ENCODE measurements at regions not wholly inside any gene's neighbourhood (a gene's known extent, or its start where the extent isn't known, plus 50 kb on each side); places are given as distances from the start of the nearest gene placed in this dataset.

DNA sequence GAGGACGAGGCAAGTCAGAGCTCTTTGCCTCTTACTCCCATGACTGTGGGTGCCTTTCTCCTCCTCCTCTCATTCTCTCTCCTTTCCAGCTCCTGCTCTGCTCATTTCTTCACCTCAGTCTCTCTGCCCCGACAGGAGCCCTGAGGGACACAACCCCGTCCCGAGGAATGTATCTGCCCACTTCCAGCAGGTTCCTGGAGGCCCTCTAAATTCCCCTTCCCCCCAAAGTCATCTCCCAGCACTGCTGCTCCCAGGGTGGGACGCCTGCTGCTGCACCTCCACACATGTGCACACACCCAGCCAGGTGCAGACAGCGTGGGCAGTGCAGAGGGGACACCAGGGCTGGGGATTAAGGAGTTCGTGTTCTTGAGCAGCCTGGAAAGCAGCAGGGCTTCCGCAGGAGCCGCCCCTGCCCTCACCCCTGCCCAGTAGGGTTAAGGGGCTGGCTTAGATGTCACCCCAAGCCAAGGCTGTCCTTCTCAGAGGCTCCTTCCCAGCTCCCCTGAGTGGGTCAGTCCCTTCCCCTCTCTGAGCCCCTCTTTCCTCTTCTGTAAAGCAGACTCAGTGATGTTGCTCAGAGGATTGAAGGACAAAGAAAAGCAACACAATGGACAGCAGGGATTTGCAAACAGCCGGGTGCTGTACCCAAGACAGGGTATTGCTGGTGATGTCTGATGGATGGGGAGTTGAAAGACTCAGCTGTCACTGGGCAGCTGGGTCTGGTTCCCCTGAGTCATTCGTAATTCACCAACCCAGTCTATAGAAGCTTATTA is 346.0 kb downstream of the MATN1 start:
- H3K79me2 ChIP-seq (ENCODE audit: control insufficient read depth, insufficient read depth, low read length), result no peaks in the 10 kb centered on the region
- no peak overlapping the region for H3K9ac ChIP-seq (ENCODE audit: control insufficient read depth, extremely low read depth, insufficient read depth, low read length)
- no peaks in the 10 kb centered on the region for H4K20me1 ChIP-seq (ENCODE audit: control insufficient read depth, extremely low read depth, insufficient read depth, low read length)
- peaks cover 9% of the 10 kb centered on the region for H3K27me3 ChIP-seq (ENCODE audit: control insufficient read depth, extremely low read depth, insufficient read depth, low read length)
- no peaks in the 10 kb centered on the region for H3K9me1 ChIP-seq (ENCODE audit: control insufficient read depth, extremely low read depth, insufficient read depth, low read length)
- H3K9me3 ChIP-seq (ENCODE audit: control insufficient read depth, low read depth, low read length), result no peaks in the 10 kb centered on the region
- peaks cover 29% of the 10 kb centered on the region for H3K4me1 ChIP-seq (ENCODE audit: control insufficient read depth, extremely low read depth, insufficient read depth, low read length)
- no peak overlapping the region for H3K4me3 ChIP-seq (ENCODE audit: control insufficient read depth in 2 of 3, extremely low read depth in 1 of 3, insufficient read depth in 2 of 3, low read depth in 1 of 3, low read length in 3 of 3)
- FAIRE-seq, result no peak
- TF ChIP-seq, protein P1, sequence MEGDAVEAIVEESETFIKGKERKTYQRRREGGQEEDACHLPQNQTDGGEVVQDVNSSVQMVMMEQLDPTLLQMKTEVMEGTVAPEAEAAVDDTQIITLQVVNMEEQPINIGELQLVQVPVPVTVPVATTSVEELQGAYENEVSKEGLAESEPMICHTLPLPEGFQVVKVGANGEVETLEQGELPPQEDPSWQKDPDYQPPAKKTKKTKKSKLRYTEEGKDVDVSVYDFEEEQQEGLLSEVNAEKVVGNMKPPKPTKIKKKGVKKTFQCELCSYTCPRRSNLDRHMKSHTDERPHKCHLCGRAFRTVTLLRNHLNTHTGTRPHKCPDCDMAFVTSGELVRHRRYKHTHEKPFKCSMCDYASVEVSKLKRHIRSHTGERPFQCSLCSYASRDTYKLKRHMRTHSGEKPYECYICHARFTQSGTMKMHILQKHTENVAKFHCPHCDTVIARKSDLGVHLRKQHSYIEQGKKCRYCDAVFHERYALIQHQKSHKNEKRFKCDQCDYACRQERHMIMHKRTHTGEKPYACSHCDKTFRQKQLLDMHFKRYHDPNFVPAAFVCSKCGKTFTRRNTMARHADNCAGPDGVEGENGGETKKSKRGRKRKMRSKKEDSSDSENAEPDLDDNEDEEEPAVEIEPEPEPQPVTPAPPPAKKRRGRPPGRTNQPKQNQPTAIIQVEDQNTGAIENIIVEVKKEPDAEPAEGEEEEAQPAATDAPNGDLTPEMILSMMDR (optimal IDR thresholded peaks at IDR 0.05 in 1 of 3, IDR thresholded peaks at IDR 0.05 in 1 of 3, conservative IDR thresholded peaks at IDR 0.05 in 1 of 3; ENCODE audit: extremely low read depth in 1 of 3, insufficient read depth in 2 of 3, low read length in 3 of 3), result no peak
- no peak for TF ChIP-seq EZH2 (IDR thresholded peaks at IDR 0.05; ENCODE audit: low read length)
- H2AFZ ChIP-seq (ENCODE audit: control insufficient read depth, low read length), result no peak overlapping the region
- dilution Hi-C loops (cut with MboI; ENCODE audit: extremely low pct_ligation_motif_present, low sequenced_read_pairs), result no loop called here
- DNase-seq (ENCODE audit: low read depth, low spot score), result no peak
- no peak overlapping the region for H3K4me2 ChIP-seq (ENCODE audit: control insufficient read depth, extremely low read depth, insufficient read depth, low read depth, low read length)
- H3K27ac ChIP-seq (ENCODE audit: control insufficient read depth, insufficient read depth, low read length), result no peak overlapping the region
- H3K36me3 ChIP-seq (ENCODE audit: control insufficient read depth in 2 of 2, extremely low read depth in 1 of 2, insufficient read depth in 2 of 2, low read length in 2 of 2), result no peaks in the 10 kb centered on the region

DNA sequence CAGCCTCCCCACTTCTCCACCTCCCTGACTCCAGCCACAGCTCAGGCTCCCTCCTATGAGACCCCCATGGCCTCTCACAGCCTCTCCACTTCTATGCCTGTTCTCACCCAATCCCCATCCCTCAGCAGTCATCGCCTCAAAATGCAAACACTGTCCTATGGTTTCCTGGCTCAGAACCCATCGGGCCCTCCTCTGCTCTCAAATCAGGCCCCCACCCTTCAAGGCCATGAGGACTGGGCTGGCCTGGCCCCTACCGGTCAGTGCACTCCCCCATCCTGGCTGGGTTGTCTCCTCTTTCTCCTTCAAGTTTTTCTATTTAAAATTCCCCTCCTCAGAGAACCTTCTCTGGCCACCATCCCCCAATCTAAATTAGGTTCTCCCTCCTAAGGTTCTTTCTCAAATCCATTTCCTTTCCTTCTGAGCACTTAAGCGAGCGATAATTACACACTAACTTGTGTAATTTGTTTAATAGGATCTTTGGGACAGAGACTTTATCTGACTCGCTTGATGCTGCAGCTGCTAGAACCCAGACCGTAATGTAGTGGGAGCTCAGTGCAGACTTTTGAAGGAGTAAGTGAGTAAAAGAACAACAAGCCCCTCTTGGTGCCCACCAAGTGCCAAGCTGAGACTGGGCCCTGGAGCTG is 347.2 kb downstream of the MATN1 start:
- H3K36me3 ChIP-seq (ENCODE audit: control insufficient read depth in 2 of 2, extremely low read depth in 1 of 2, insufficient read depth in 2 of 2, low read length in 2 of 2), result no peaks in the 10 kb centered on the region
- H3K9me3 ChIP-seq (ENCODE audit: control insufficient read depth, low read depth, low read length), result no peaks in the 10 kb centered on the region
- H3K4me3 ChIP-seq (ENCODE audit: control insufficient read depth in 2 of 3, extremely low read depth in 1 of 3, insufficient read depth in 2 of 3, low read depth in 1 of 3, low read length in 3 of 3), result no peak overlapping the region
- no peak overlapping the region for H3K4me2 ChIP-seq (ENCODE audit: control insufficient read depth, extremely low read depth, insufficient read depth, low read depth, low read length)
- H2AFZ ChIP-seq (ENCODE audit: control insufficient read depth, low read length), result no peak overlapping the region
- H4K20me1 ChIP-seq (ENCODE audit: control insufficient read depth, extremely low read depth, insufficient read depth, low read length), result no peaks in the 10 kb centered on the region
- H3K4me1 ChIP-seq (ENCODE audit: control insufficient read depth, extremely low read depth, insufficient read depth, low read length), result peaks cover 29% of the 10 kb centered on the region
- H3K9me1 ChIP-seq (ENCODE audit: control insufficient read depth, extremely low read depth, insufficient read depth, low read length), result no peaks in the 10 kb centered on the region
- FAIRE-seq (no peak), DNase-seq (ENCODE audit: low read depth, low spot score) (no peak)
- H3K79me2 ChIP-seq (ENCODE audit: control insufficient read depth, insufficient read depth, low read length), result no peaks in the 10 kb centered on the region
- H3K27ac ChIP-seq (ENCODE audit: control insufficient read depth, insufficient read depth, low read length), result no peak overlapping the region
- dilution Hi-C loops (cut with MboI; ENCODE audit: extremely low pct_ligation_motif_present, low sequenced_read_pairs), result no loop called here
- H3K9ac ChIP-seq (ENCODE audit: control insufficient read depth, extremely low read depth, insufficient read depth, low read length), result no peak overlapping the region
- TF ChIP-seq, protein P1 (optimal IDR thresholded peaks at IDR 0.05 in 1 of 3, IDR thresholded peaks at IDR 0.05 in 1 of 3, conservative IDR thresholded peaks at IDR 0.05 in 1 of 3; ENCODE audit: extremely low read depth in 1 of 3, insufficient read depth in 2 of 3, low read length in 3 of 3), result no peak
- no peak for TF ChIP-seq EZH2 (IDR thresholded peaks at IDR 0.05; ENCODE audit: low read length)
- peaks cover 9% of the 10 kb centered on the region for H3K27me3 ChIP-seq (ENCODE audit: control insufficient read depth, extremely low read depth, insufficient read depth, low read length)

All from keratinocyte (primary cell).